OCI-LY3 (cell line): ENCODE measurements at regions not wholly inside any gene's neighbourhood (a gene's known extent, or its start where the extent isn't known, plus 50 kb on each side); places are given as distances from the start of the nearest gene placed in this dataset.

Source experiments
- EZH2phosphoT487 ChIP-seq: fragments of 200-600 bp; shearing (Covaris generic); IDR thresholded peaks from 2 replicates; pipeline ENCODE4 v1.6.1; 2018; ENCODE audit warnings: antibody characterized with exemption, mixed run types, low read depth
- TF ChIP-seq, protein P1 (sequence below): fragments of 200-600, 300-600 bp; sonication (generic); IDR thresholded peaks from 2 replicates; pipeline ENCODE4 v1.5.1; 2014; ENCODE audit warnings: antibody characterized with exemption, low read length, low read depth

DNA sequence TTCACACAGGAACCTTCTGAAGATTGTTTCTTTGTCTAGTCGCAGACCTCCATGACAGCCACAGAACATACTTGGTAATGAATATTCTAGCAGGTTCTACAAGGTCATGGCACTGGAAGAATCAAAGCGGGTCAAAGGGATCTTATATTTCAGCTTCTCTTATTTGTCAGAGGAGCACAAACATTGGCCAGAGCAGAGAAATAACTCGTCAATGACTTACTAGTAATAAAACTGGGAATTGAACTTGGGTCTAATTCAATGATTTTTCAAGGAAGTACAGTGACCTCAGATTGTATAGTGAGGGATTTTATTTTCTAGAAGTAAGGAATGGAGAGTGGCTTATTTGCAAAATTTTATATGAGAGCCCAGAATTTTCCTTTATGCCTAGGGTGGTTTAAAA is 290.8 kb upstream of the PLXNA2 start:
- TF ChIP-seq, protein P1, sequence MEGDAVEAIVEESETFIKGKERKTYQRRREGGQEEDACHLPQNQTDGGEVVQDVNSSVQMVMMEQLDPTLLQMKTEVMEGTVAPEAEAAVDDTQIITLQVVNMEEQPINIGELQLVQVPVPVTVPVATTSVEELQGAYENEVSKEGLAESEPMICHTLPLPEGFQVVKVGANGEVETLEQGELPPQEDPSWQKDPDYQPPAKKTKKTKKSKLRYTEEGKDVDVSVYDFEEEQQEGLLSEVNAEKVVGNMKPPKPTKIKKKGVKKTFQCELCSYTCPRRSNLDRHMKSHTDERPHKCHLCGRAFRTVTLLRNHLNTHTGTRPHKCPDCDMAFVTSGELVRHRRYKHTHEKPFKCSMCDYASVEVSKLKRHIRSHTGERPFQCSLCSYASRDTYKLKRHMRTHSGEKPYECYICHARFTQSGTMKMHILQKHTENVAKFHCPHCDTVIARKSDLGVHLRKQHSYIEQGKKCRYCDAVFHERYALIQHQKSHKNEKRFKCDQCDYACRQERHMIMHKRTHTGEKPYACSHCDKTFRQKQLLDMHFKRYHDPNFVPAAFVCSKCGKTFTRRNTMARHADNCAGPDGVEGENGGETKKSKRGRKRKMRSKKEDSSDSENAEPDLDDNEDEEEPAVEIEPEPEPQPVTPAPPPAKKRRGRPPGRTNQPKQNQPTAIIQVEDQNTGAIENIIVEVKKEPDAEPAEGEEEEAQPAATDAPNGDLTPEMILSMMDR = no peak
- TF ChIP-seq EZH2phosphoT487 = no peak
